CD8-positive, alpha-beta memory T cell (primary cell): ENCODE measurements at regions not wholly inside any gene's neighbourhood (a gene's known extent, or its start where the extent isn't known, plus 50 kb on each side); places are given as distances from the start of the nearest gene placed in this dataset.
"Not testable (repeated sequence)": the region's sequence is repeated elsewhere in the genome, so short reads cannot be mapped to it uniquely, and the experiment has no call there.

Source experiments
- CTCF ChIA-PET: fragments of 350-600 bp; sonication (Branson Sonifier 250); formaldehyde crosslinking; loops from one replicate; lab custom pipeline; 2021; ENCODE audit warnings: antibody characterized with exemption; lab: Charles Lee
- POLR2A ChIA-PET: fragments of 350-600 bp; sonication (Branson Sonifier 250); formaldehyde crosslinking; loops from one replicate; lab custom pipeline; 2021; ENCODE audit warnings: antibody characterized with exemption; lab: Charles Lee
- DNase-seq, 5 donors: peaks; one replicate each; pipeline versions ENCODE4 v3.0.0 to v3.0.0-alpha.2; 2020 to 2022; ENCODE audit warnings: mixed read lengths in 1 of 5
- H3K27ac ChIP-seq: one replicate; pipeline ENCODE4 v1.7.0; 2013; ENCODE audit warnings: low read depth, mild to moderate bottlenecking, low read length, moderate library complexity
- H3K27me3 ChIP-seq: 2 replicates; pipeline ENCODE4 v1.7.0; 2013; ENCODE audit warnings: low read length, mild to moderate bottlenecking; ENCODE audit not compliant: insufficient read depth, poor library complexity, severe bottlenecking
- H3K36me3 ChIP-seq: 2 replicates; pipeline ENCODE4 v1.7.0; 2013; ENCODE audit warnings: mild to moderate bottlenecking, low read length, moderate library complexity; ENCODE audit not compliant: insufficient read depth
- H3K4me1 ChIP-seq: 2 replicates; pipeline ENCODE4 v1.7.0; 2013; ENCODE audit warnings: mild to moderate bottlenecking, low read length, moderate library complexity; ENCODE audit not compliant: insufficient read depth
- H3K4me3 ChIP-seq: 2 replicates; pipeline ENCODE4 v1.7.0; 2013; ENCODE audit warnings: mild to moderate bottlenecking, low read length
- H3K9me3 ChIP-seq: 2 replicates; pipeline ENCODE4 v1.7.0; 2013; ENCODE audit warnings: mild to moderate bottlenecking, low read length
- H3K27ac Mint-ChIP-seq, 8 donors: one replicate each; pipeline ENCODE4 v1.8.0; 2020 to 2021; ENCODE audit warnings: mixed read lengths in 8 of 8, mild to moderate bottlenecking in 6 of 8, inconsistent platforms in 3 of 8, moderate library complexity in 3 of 8
- H3K27me3 Mint-ChIP-seq, 2 donors: one replicate each; pipeline ENCODE4 v1.8.0; 2020 to 2021; ENCODE audit warnings: mixed read lengths in 2 of 2, mild to moderate bottlenecking in 1 of 2, moderate library complexity in 1 of 2
- H3K36me3 Mint-ChIP-seq, 3 donors: one replicate each; pipeline ENCODE4 v1.8.0; 2020 to 2021; ENCODE audit warnings: mixed read lengths in 3 of 3, inconsistent platforms in 1 of 3, mild to moderate bottlenecking in 1 of 3
- H3K4me1 Mint-ChIP-seq, 3 donors: one replicate each; pipeline ENCODE4 v1.8.0; 2020 to 2021; ENCODE audit warnings: mixed read lengths in 3 of 3, inconsistent platforms in 1 of 3, mild to moderate bottlenecking in 1 of 3
- H3K4me3 Mint-ChIP-seq, 7 donors: one replicate each; pipeline ENCODE4 v1.8.0; 2020 to 2021; ENCODE audit warnings: mixed read lengths in 7 of 7, mild to moderate bottlenecking in 6 of 7, moderate library complexity in 4 of 7, inconsistent platforms in 2 of 7
- H3K9me3 Mint-ChIP-seq, 5 donors: one replicate each; pipeline ENCODE4 v1.8.0; 2020 to 2022; ENCODE audit warnings: mixed read lengths in 5 of 5, mild to moderate bottlenecking in 3 of 5, moderate library complexity in 2 of 5, inconsistent platforms in 1 of 5

- H3K9me3 ChIP-seq, CTCF ChIA-PET, H3K4me1 ChIP-seq, H3K4me3 ChIP-seq, H3K27ac Mint-ChIP-seq, H3K27ac ChIP-seq, H3K36me3 ChIP-seq, H3K4me3 Mint-ChIP-seq, H3K36me3 Mint-ChIP-seq, H3K4me1 Mint-ChIP-seq, POLR2A ChIA-PET, DNase-seq, H3K27me3 ChIP-seq, H3K9me3 Mint-ChIP-seq: not testable (repeated sequence)
- H3K27me3 Mint-ChIP-seq: peaks cover 6 to 19% of the 10 kb centered on the region in 2 donors
Measured at GRCh38 chr5:135143682-135144081, 109.7 kb upstream of the PITX1 start.

GRCh38 chr5:135141303-135142268 is 107.6 kb upstream of the PITX1 start:
- Histone ChIP-seq H3K9me3 (no peaks in the 10 kb centered on the region), H3K36me3 (no peaks in the 10 kb centered on the region), H3K4me1 (no peaks in the 10 kb centered on the region), H3K4me3 (no peak overlapping the region), H3K27me3 (no peaks in the 10 kb centered on the region), H3K27ac (no peak overlapping the region)
- H3K36me3 Mint-ChIP-seq: no peaks in the 10 kb centered on the region
- CTCF ChIA-PET: no interaction called here
- POLR2A ChIA-PET: no interaction called here
- no peaks in the 10 kb centered on the region for H3K4me1 Mint-ChIP-seq
- no peak overlapping the region for H3K27ac Mint-ChIP-seq
- H3K4me3 Mint-ChIP-seq: no peak overlapping the region
- no peak for DNase-seq
- H3K9me3 Mint-ChIP-seq: no peaks in the 10 kb centered on the region
- H3K27me3 Mint-ChIP-seq: peaks cover 8 to 20% of the 10 kb centered on the region in 2 donors

GRCh38 chr5:135140446-135141204 is 106.6 kb upstream of the PITX1 start:
- no peaks in the 10 kb centered on the region for H3K9me3 ChIP-seq
- H3K27ac ChIP-seq: no peak overlapping the region
- no peak for DNase-seq
- CTCF ChIA-PET: no interaction called here
- Mint-ChIP-seq H3K4me3 (no peak overlapping the region), H3K9me3 (no peaks in the 10 kb centered on the region), H3K36me3 (no peaks in the 10 kb centered on the region), H3K27ac (no peak overlapping the region), H3K4me1 (no peaks in the 10 kb centered on the region), H3K27me3 (peaks cover 14 to 22% of the 10 kb centered on the region in 2 donors)
- POLR2A ChIA-PET: no interaction called here
- no peaks in the 10 kb centered on the region for H3K36me3 ChIP-seq
- no peaks in the 10 kb centered on the region for H3K27me3 ChIP-seq
- H3K4me1 ChIP-seq: no peaks in the 10 kb centered on the region
- H3K4me3 ChIP-seq: no peak overlapping the region

- CTCF ChIA-PET: no interaction called here
- DNase-seq: no peak
Measured at GRCh38 chr5:135139381-135140134, 105.5 kb upstream of the PITX1 start.

GRCh38 chr5:135138116-135138850 is 104.3 kb upstream of the PITX1 start:
- Mint-ChIP-seq H3K4me1 (no peaks in the 10 kb centered on the region), H3K4me3 (no peak overlapping the region), H3K36me3 (no peaks in the 10 kb centered on the region), H3K27ac (no peak overlapping the region), H3K9me3 (no peaks in the 10 kb centered on the region), H3K27me3 (peaks cover 14 to 16% of the 10 kb centered on the region in 2 donors)
- no peak for DNase-seq
- no peak overlapping the region for H3K4me3 ChIP-seq
- H3K9me3 ChIP-seq: no peaks in the 10 kb centered on the region
- no peaks in the 10 kb centered on the region for H3K27me3 ChIP-seq
- ChIA-PET POLR2A (no interaction called here), CTCF (no interaction called here)
- no peaks in the 10 kb centered on the region for H3K36me3 ChIP-seq
- no peaks in the 10 kb centered on the region for H3K4me1 ChIP-seq
- no peak overlapping the region for H3K27ac ChIP-seq

More at GRCh38 chr5:135139381-135140134, 105.5 kb upstream of the PITX1 start:
- H3K4me1 ChIP-seq: no peaks in the 10 kb centered on the region
- POLR2A ChIA-PET: no interaction called here
- no peak overlapping the region for H3K4me3 ChIP-seq
- no peak overlapping the region for H3K27ac Mint-ChIP-seq
- H3K36me3 ChIP-seq: no peaks in the 10 kb centered on the region
- no peaks in the 10 kb centered on the region for H3K9me3 ChIP-seq
- no peaks in the 10 kb centered on the region for H3K27me3 ChIP-seq
- H3K4me3 Mint-ChIP-seq: no peak overlapping the region
- H3K4me1 Mint-ChIP-seq: no peaks in the 10 kb centered on the region
- no peaks in the 10 kb centered on the region for H3K36me3 Mint-ChIP-seq
- no peaks in the 10 kb centered on the region for H3K9me3 Mint-ChIP-seq
- H3K27me3 Mint-ChIP-seq: peaks cover 14 to 21% of the 10 kb centered on the region in 2 donors
- H3K27ac ChIP-seq: no peak overlapping the region

- H3K4me1 Mint-ChIP-seq: no peaks in the 10 kb centered on the region
- no peaks in the 10 kb centered on the region for H3K9me3 ChIP-seq
- ChIA-PET CTCF (no interaction called here), POLR2A (no interaction called here)
- H3K4me3 Mint-ChIP-seq: no peak overlapping the region
- no peaks in the 10 kb centered on the region for H3K36me3 Mint-ChIP-seq
- no peaks in the 10 kb centered on the region for H3K27me3 ChIP-seq
- no peaks in the 10 kb centered on the region for H3K9me3 Mint-ChIP-seq
- DNase-seq: no peak
- H3K36me3 ChIP-seq: no peaks in the 10 kb centered on the region
- H3K4me3 ChIP-seq: no peak overlapping the region
- no peak overlapping the region for H3K27ac ChIP-seq
- peaks cover 15 to 19% of the 10 kb centered on the region in 2 donors for H3K27me3 Mint-ChIP-seq
- no peaks in the 10 kb centered on the region for H3K4me1 ChIP-seq
- no peak overlapping the region for H3K27ac Mint-ChIP-seq
Measured at GRCh38 chr5:135137146-135137915, 103.3 kb upstream of the PITX1 start.

- no peak overlapping the region for H3K27ac Mint-ChIP-seq
- H3K36me3 Mint-ChIP-seq: no peaks in the 10 kb centered on the region
Measured at GRCh38 chr5:135136546-135136945, 102.5 kb upstream of the PITX1 start.

More at GRCh38 chr5:135136546-135136945, 102.5 kb upstream of the PITX1 start:
- Histone ChIP-seq H3K4me3 (no peak overlapping the region), H3K27ac (peak overlapping the region; percentile 43), H3K27me3 (no peaks in the 10 kb centered on the region), H3K9me3 (no peaks in the 10 kb centered on the region), H3K36me3 (no peaks in the 10 kb centered on the region), H3K4me1 (no peaks in the 10 kb centered on the region)
- Mint-ChIP-seq H3K9me3 (no peaks in the 10 kb centered on the region), H3K4me1 (no peaks in the 10 kb centered on the region), H3K27me3 (peaks cover 18 to 19% of the 10 kb centered on the region in 2 donors), H3K4me3 (no peak overlapping the region)
- no peak for DNase-seq
- ChIA-PET POLR2A (no interaction called here), CTCF (no interaction called here)
